K562 (cell line): ENCODE measurements at regions not wholly inside any gene's neighbourhood (a gene's known extent, or its start where the extent isn't known, plus 50 kb on each side); places are given as distances from the start of the nearest gene placed in this dataset.
A peak's percentile ranks its signal among the peaks of the same experiment; 100 is the strongest.

Source experiments
- ATAC-seq: fragments of 200-7000 bp; cut with Tn5 transposase; 3 replicates; pipeline ENCODE4 v1.9.1; 2020; ENCODE audit warnings: moderate library complexity
- BruUV-seq: library from RNA; stranded (reverse); fragments of 400-500 nt; replicated peaks from 2 replicates; lab custom pipeline; 2021; lab: Mats Ljungman, UMichigan
- CTCF ChIA-PET: fragments of 300-600 bp; formaldehyde crosslinking; extraction: SDS; loops from one replicate; lab custom pipeline; 2021; ENCODE audit warnings: low intra/inter-chr PET ratio; lab: Yijun Ruan, JAX
- POLR2A ChIA-PET: fragments of 300-600, 350-650 bp; sonication (Branson Sonifier 250); formaldehyde crosslinking; extraction: SDS; loops from one replicate; lab custom pipeline; 2021; ENCODE audit warnings: antibody characterized with exemption, inconsistent platforms; lab: Yijun Ruan, JAX
- DNase-seq, 4 experiments: peaks; one replicate each; pipeline versions ENCODE4 v3.0.0 to v3.0.0-alpha.2; 2011 to 2018; ENCODE audit warnings: low spot score in 3 of 4, mixed read lengths in 3 of 4; ENCODE audit errors: extremely low read depth in 1 of 4
- FAIRE-seq: peaks from 2 replicates; lab custom pipeline; 2011; peaks lifted over from hg19 to GRCh38; lab: Jason Lieb, UNC
- H2AFZ ChIP-seq: 2 replicates; pipeline ENCODE4 v1.6.0; 2011; ENCODE audit warnings: low read depth, low read length, control low read depth, inconsistent platforms
- H3K27ac ChIP-seq: fragments of 200-600 bp; 3 replicates; pipeline ENCODE4 v1.8.0; 2011; ENCODE audit warnings: low read depth, mild to moderate bottlenecking, control low read depth, inconsistent platforms, low read length, moderate library complexity, mixed read lengths; ENCODE audit errors: extremely low read depth
- H3K27me3 ChIP-seq, 2 experiments: fragments of 300-600 bp in 1 of 2; 2 replicates in 1 of 2; 3 replicates in 1 of 2; pipeline versions ENCODE4 v1.6.0 to v1.8.0; 2011; ENCODE audit warnings: inconsistent platforms in 2 of 2, low read length in 2 of 2, mild to moderate bottlenecking in 1 of 2, mixed read lengths in 1 of 2, moderate library complexity in 1 of 2; ENCODE audit not compliant: control insufficient read depth in 2 of 2, insufficient read depth in 2 of 2
- H3K36me3 ChIP-seq: fragments of 300-600 bp; 3 replicates; pipeline ENCODE4 v1.8.0; 2011; ENCODE audit warnings: mild to moderate bottlenecking, low read length, inconsistent platforms; ENCODE audit not compliant: control insufficient read depth, insufficient read depth
- H3K4me1 ChIP-seq, 2 experiments: fragments of 200-600 bp in 1 of 2; replicated peaks in 1 of 2; 2 replicates in 1 of 2; 3 replicates in 1 of 2; pipeline versions ENCODE4 v1.5.1 to v1.8.0; 2011; ENCODE audit warnings: inconsistent platforms in 2 of 2, low read length in 2 of 2, mild to moderate bottlenecking in 1 of 2, mixed read lengths in 1 of 2, moderate library complexity in 1 of 2; ENCODE audit not compliant: control insufficient read depth in 2 of 2, insufficient read depth in 2 of 2
- H3K4me2 ChIP-seq: 2 replicates; pipeline ENCODE4 v1.6.1; 2011; ENCODE audit warnings: low read length, control low read depth, inconsistent platforms, mixed read lengths; ENCODE audit not compliant: insufficient read depth
- H3K4me3 ChIP-seq: fragments of 200-600 bp; sonication (generic), shearing (Covaris generic); 2 replicates; pipeline ENCODE4 v1.5.1; 2016; ENCODE audit warnings: control low read depth, inconsistent platforms
- H3K79me2 ChIP-seq: fragments of 200-600 bp; 3 replicates; pipeline ENCODE4 v1.8.0; 2011; ENCODE audit warnings: low read length, inconsistent platforms; ENCODE audit not compliant: control insufficient read depth, insufficient read depth
- H3K9ac ChIP-seq, 2 experiments: 2 replicates each; pipeline versions ENCODE4 v1.6.0 to v1.6.1; 2011; ENCODE audit warnings: low read depth in 2 of 2, low read length in 2 of 2, control low read depth in 1 of 2, inconsistent platforms in 1 of 2, mild to moderate bottlenecking in 1 of 2, mixed read lengths in 1 of 2; ENCODE audit not compliant: insufficient read depth in 1 of 2
- H3K9me1 ChIP-seq: one replicate; pipeline ENCODE4 v1.6.0; 2011; ENCODE audit warnings: inconsistent platforms, mild to moderate bottlenecking, low read length, moderate library complexity; ENCODE audit not compliant: control insufficient read depth, insufficient read depth
- H3K9me3 ChIP-seq: replicated peaks from 2 replicates; pipeline ENCODE4 v1.5.1; 2011; ENCODE audit warnings: low read depth, low read length, inconsistent platforms; ENCODE audit not compliant: control insufficient read depth, insufficient read depth
- H4K20me1 ChIP-seq: replicated peaks from 2 replicates; pipeline ENCODE4 v1.6.1; 2011; ENCODE audit warnings: low read length, inconsistent platforms, mixed read lengths; ENCODE audit not compliant: control insufficient read depth, insufficient read depth
- ATF7 ChIP-seq: fragments of 450-650 bp; IDR thresholded peaks from 2 replicates; pipeline ENCODE4 v1.7.1; 2014; ENCODE audit warnings: mild to moderate bottlenecking, moderate library complexity
- ERF ChIP-seq: fragments of 450-650 bp; formaldehyde crosslinking; IDR thresholded peaks from 2 replicates; pipeline ENCODE4 v1.4.0; 2020; ENCODE audit warnings: mild to moderate bottlenecking, mixed read lengths
- HCFC1 ChIP-seq: IDR thresholded peaks from 2 replicates; pipeline ENCODE4 v1.6.1; 2012; ENCODE audit warnings: low read depth, low read length, improper control_type of control experiment
- MEIS2 ChIP-seq: fragments of 450-650 bp; IDR thresholded peaks from 2 replicates; pipeline ENCODE4 v1.6.1; 2014; ENCODE audit warnings: mild to moderate bottlenecking; ENCODE audit not compliant: partially characterized antibody
- MXD1 ChIP-seq: fragments of 250-450 bp; sonication (Bioruptor Pico); IDR thresholded peaks from 2 replicates; pipeline ENCODE4 v1.8.0; 2021; ENCODE audit warnings: borderline replicate concordance, mild to moderate bottlenecking, moderate library complexity; ENCODE audit not compliant: poor library complexity, severe bottlenecking
- MXI1 ChIP-seq: IDR thresholded peaks from 2 replicates; pipeline ENCODE4 v1.6.1; 2011; ENCODE audit warnings: low read depth, mild to moderate bottlenecking, improper control_type of control experiment, low read length
- PKNOX1 ChIP-seq: fragments of 450-650 bp; IDR thresholded peaks from 2 replicates; pipeline ENCODE4 v1.6.1; 2016
- TAF9B ChIP-seq: fragments of 450-650 bp; IDR thresholded peaks from 2 replicates; pipeline ENCODE4 v1.6.1; 2018; ENCODE audit warnings: mild to moderate bottlenecking; ENCODE audit not compliant: partially characterized antibody
- TCF7 ChIP-seq: sonication (generic); IDR thresholded peaks from 2 replicates; pipeline ENCODE4 v1.6.1; 2016; ENCODE audit warnings: antibody characterized with exemption, borderline replicate concordance
- XRCC4 ChIP-seq: IDR thresholded peaks from one replicate; pipeline ENCODE4 v1.6.1; 2011; ENCODE audit not compliant: insufficient read depth, insufficient read length; ENCODE audit errors: extremely low read depth
- ZMIZ1 ChIP-seq, 2 experiments: fragments of 150-350 bp in 1 of 2; IDR thresholded peaks; 2 replicates each; pipeline ENCODE4 v1.6.1; 2012 to 2016; ENCODE audit warnings: low read depth in 2 of 2, low read length in 2 of 2, mild to moderate bottlenecking in 1 of 2, moderate library complexity in 1 of 2
- ZNF780A ChIP-seq: fragments of 250-450 bp; sonication (Bioruptor Pico); IDR thresholded peaks from 2 replicates; pipeline ENCODE4 v1.5.0; 2021; ENCODE audit warnings: mild to moderate bottlenecking
- WGBS: fragments of 100-300 bp; shearing (Covaris generic); methylation state at CpG from one replicate; pipeline ENCODE4 v1.1.6; 2016; ENCODE audit warnings: low coverage, mixed read lengths; ENCODE audit not compliant: insufficient coverage; ENCODE audit errors: missing lambda C conversion rate; 5-methylcytosine and 5-hydroxymethylcytosine counted together
- in situ Hi-C: fragments of 300-500 bp; cut with MboI; formaldehyde crosslinking; loops from 4 replicates; pipeline ENCODE4 v1.15.0; 2018; ENCODE audit warnings: inconsistent platforms, mixed read lengths
- intact Hi-C: fragments of 100-400 bp; cut with micrococcal nuclease; formaldehyde crosslinking; loops from 2 replicates; pipeline ENCODE4 v1.14.2; 2022

- in situ Hi-C loops = no loop called here
- H3K27me3 ChIP-seq = no peaks in the 10 kb centered on the region
- no peak overlapping the region for H3K9ac ChIP-seq
- no peak for TF ChIP-seq HCFC1
- TF ChIP-seq XRCC4 = no peak
- no peak for TF ChIP-seq TAF9B
- TF ChIP-seq PKNOX1 = peak; percentile 60
- peak; percentile 58 for TF ChIP-seq MEIS2
- TF ChIP-seq, all 486 proteins: peak for 2
- Histone ChIP-seq H4K20me1 (no peaks in the 10 kb centered on the region), H3K79me2 (no peaks in the 10 kb centered on the region), H3K4me2 (no peak overlapping the region), H3K4me1 (no peaks in the 10 kb centered on the region; a peak in 1 of 5 replicates), H3K9me1 (no peaks in the 10 kb centered on the region), H3K4me3 (no peak overlapping the region), H3K36me3 (no peaks in the 10 kb centered on the region), H3K27ac (no peak overlapping the region), H3K9me3 (no peaks in the 10 kb centered on the region), H2AFZ (no peak overlapping the region)
- DNase-seq (peak in 1 of 4 experiments; percentile 13), ATAC-seq (peak; percentile 42; the same call in 2 of the 3 replicates), FAIRE-seq (no peak)
- BruUV-seq = no TSS peak
- CTCF ChIA-PET = no interaction called here
- 21% methylated on average over 6 of the region's 6 CpGs for WGBS
- intact Hi-C loops = no loop called here
- POLR2A ChIA-PET = interaction anchor here (1.0 to 1.5 kb wide), 2 partner anchors 9 to 10 kb away, joined by 5 read pairs; no protein-coding TSS in a partner anchor
These were observed 61.2 kb upstream of the ARHGAP21 start for GRCh38 chr10:24784923-24785322.

- ChIA-PET POLR2A (no interaction called here), CTCF (no interaction called here)
- WGBS = 40% methylated on average over 12 of the region's 12 CpGs
- TF ChIP-seq ATF7 (no peak), ZNF780A (CRISPR knock-in tag) (no peak), MXD1 (CRISPR knock-in tag) (no peak), ZMIZ1 (IDR thresholded peaks at IDR 0.05; ENCODE audit: low read depth in 2 of 2, low read length in 2 of 2) (no peak), MXI1 (no peak), TCF7 (no peak), ERF (no peak)
These were observed 60.4 kb upstream of the ARHGAP21 start for GRCh38 chr10:24784061-24784460.

More at GRCh38 chr10:24784061-24784460, 60.4 kb upstream of the ARHGAP21 start:
- Histone ChIP-seq H4K20me1 (no peaks in the 10 kb centered on the region), H3K4me2 (no peak overlapping the region), H3K27ac (no peak overlapping the region), H3K9me1 (no peaks in the 10 kb centered on the region), H3K4me3 (no peak overlapping the region), H3K36me3 (no peaks in the 10 kb centered on the region), H3K27me3 (no peaks in the 10 kb centered on the region), H3K79me2 (no peaks in the 10 kb centered on the region), H2AFZ (peak overlapping the region; percentile 29; the same call in 1 of the 2 replicates), H3K9ac (no peak overlapping the region), H3K4me1 (no peaks in the 10 kb centered on the region; a peak in 1 of 5 replicates), H3K9me3 (no peaks in the 10 kb centered on the region)
- BruUV-seq = no TSS peak
- intact Hi-C loops (no loop called here), in situ Hi-C loops (no loop called here)
- ATAC-seq (no peak), FAIRE-seq (no peak), DNase-seq (no peak)
